HEK293 (cell line): ENCODE measurements at regions not wholly inside any gene's neighbourhood (a gene's known extent, or its start where the extent isn't known, plus 50 kb on each side); places are given as distances from the start of the nearest gene placed in this dataset.

Source experiments
- YY1 ChIP-seq: fragments of 450-650 bp; formaldehyde crosslinking; IDR thresholded peaks from 2 replicates; pipeline ENCODE4 v1.5.1; 2018; ENCODE audit warnings: missing biosample characterization, missing genetic modification characterization
- ZNF155 ChIP-seq: fragments of 450-650 bp; formaldehyde crosslinking; IDR thresholded peaks from 2 replicates; pipeline ENCODE4 v1.5.1; 2016; ENCODE audit warnings: missing biosample characterization, missing genetic modification characterization

- TF ChIP-seq ZNF155 (no peak), YY1 (no peak)
Measured at GRCh38 chr14:101230161-101230850, 326.8 kb upstream of the RTL1 start.
